ENCODE measurements at regions not wholly inside any gene's neighbourhood (a gene's known extent, or its start where the extent isn't known, plus 50 kb on each side); places are given as distances from the start of the nearest gene placed in this dataset.

GRCh38 chr10:118458957-118459641, 117.0 kb upstream of the FAM204A start:
- no peak for DNase-seq (ENCODE audit: low spot score, unreplicated experiment)
- Mint-ChIP-seq H3K4me1 (ENCODE audit: low read depth) (peaks cover 3% of the 10 kb centered on the region), H3K36me3 (ENCODE audit: insufficient read depth) (no peaks in the 10 kb centered on the region), H3K4me3 (ENCODE audit: low read depth) (no peak overlapping the region), H3K27me3 (peaks cover 44% of the 10 kb centered on the region), H3K9me3 (ENCODE audit: low read depth) (no peaks in the 10 kb centered on the region), H3K27ac (no peak overlapping the region)
- TF ChIP-seq CTCF (IDR thresholded peaks at IDR 0.05; ENCODE audit: unreplicated experiment): no peak

- Mint-ChIP-seq H3K4me3 (ENCODE audit: low read depth) (no peak overlapping the region), H3K27me3 (peaks cover 36% of the 10 kb centered on the region), H3K9me3 (ENCODE audit: low read depth) (no peaks in the 10 kb centered on the region), H3K27ac (no peak overlapping the region), H3K4me1 (ENCODE audit: low read depth) (peaks cover 3% of the 10 kb centered on the region), H3K36me3 (ENCODE audit: insufficient read depth) (no peaks in the 10 kb centered on the region)
- no peak for DNase-seq (ENCODE audit: low spot score, unreplicated experiment)
- no peak for TF ChIP-seq CTCF (IDR thresholded peaks at IDR 0.05; ENCODE audit: unreplicated experiment)
Observed at GRCh38 chr10:118457824-118458428, 115.8 kb upstream of the FAM204A start.

- Mint-ChIP-seq H3K27me3 (peaks cover 33% of the 10 kb centered on the region), H3K4me1 (ENCODE audit: low read depth) (peaks cover 3% of the 10 kb centered on the region), H3K27ac (no peak overlapping the region), H3K9me3 (ENCODE audit: low read depth) (peaks cover 3% of the 10 kb centered on the region), H3K4me3 (ENCODE audit: low read depth) (no peak overlapping the region), H3K36me3 (ENCODE audit: insufficient read depth) (no peaks in the 10 kb centered on the region)
- no peak for DNase-seq (ENCODE audit: low spot score, unreplicated experiment)
- TF ChIP-seq CTCF (IDR thresholded peaks at IDR 0.05; ENCODE audit: unreplicated experiment): no peak
Observed at GRCh38 chr10:118455181-118455695, 113.1 kb upstream of the FAM204A start.

GRCh38 chr10:118454211-118454610, 112.1 kb upstream of the FAM204A start:
- no peak for TF ChIP-seq CTCF (IDR thresholded peaks at IDR 0.05; ENCODE audit: unreplicated experiment)
- Mint-ChIP-seq H3K4me1 (ENCODE audit: low read depth) (peaks cover 1% of the 10 kb centered on the region), H3K36me3 (ENCODE audit: insufficient read depth) (no peaks in the 10 kb centered on the region), H3K27me3 (peaks cover 38% of the 10 kb centered on the region), H3K9me3 (ENCODE audit: low read depth) (peaks cover 3% of the 10 kb centered on the region), H3K27ac (no peak overlapping the region), H3K4me3 (ENCODE audit: low read depth) (no peak overlapping the region)
- DNase-seq (ENCODE audit: low spot score, unreplicated experiment): no peak

- no peak for DNase-seq (ENCODE audit: low spot score, unreplicated experiment)
- Mint-ChIP-seq H3K27me3 (peaks cover 49% of the 10 kb centered on the region), H3K27ac (no peak overlapping the region), H3K4me1 (ENCODE audit: low read depth) (peaks cover 1% of the 10 kb centered on the region), H3K36me3 (ENCODE audit: insufficient read depth) (no peaks in the 10 kb centered on the region), H3K9me3 (ENCODE audit: low read depth) (peaks cover 3% of the 10 kb centered on the region), H3K4me3 (ENCODE audit: low read depth) (no peak overlapping the region)
- TF ChIP-seq CTCF (IDR thresholded peaks at IDR 0.05; ENCODE audit: unreplicated experiment): no peak
Observed at GRCh38 chr10:118452098-118452497, 110.0 kb upstream of the FAM204A start.
